GM10266 (cell line): ENCODE measurements at regions not wholly inside any gene's neighbourhood (a gene's known extent, or its start where the extent isn't known, plus 50 kb on each side); places are given as distances from the start of the nearest gene placed in this dataset.
"Not testable (repeated sequence)": the region's sequence is repeated elsewhere in the genome, so short reads cannot be mapped to it uniquely, and the experiment has no call there.

Source experiments
- DNase-seq: peaks from one replicate; pipeline ENCODE4 v3.0.0; 2012; ENCODE audit errors: extremely low spot score
- TF ChIP-seq, protein P1 (sequence below): IDR thresholded peaks from 2 replicates; pipeline ENCODE4 v1.5.1; 2012; ENCODE audit warnings: mild to moderate bottlenecking, low read depth; ENCODE audit not compliant: control insufficient read depth, insufficient read depth; ENCODE audit errors: missing control alignments

DNA sequence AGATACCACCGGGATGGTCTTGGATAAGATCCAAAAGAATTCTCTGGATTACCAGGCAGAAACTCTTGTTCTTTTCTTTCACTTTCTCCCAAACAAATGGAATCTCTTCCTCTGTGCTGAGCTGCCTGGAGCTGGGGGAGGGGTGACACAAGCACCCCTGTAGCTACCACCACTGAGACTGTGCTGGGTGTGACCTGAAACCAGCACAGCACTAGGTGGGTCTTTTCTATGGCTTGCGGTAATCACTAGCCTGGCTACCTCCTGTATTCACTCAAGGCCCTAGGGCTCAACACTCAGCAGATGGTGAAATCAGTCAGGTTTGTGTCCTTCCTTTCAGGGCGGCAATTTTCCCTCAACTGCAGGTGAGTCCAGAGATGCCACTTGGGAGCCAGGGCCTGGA lies 122.4 kb upstream of the CENPW start:
- DNase-seq = no peak
- TF ChIP-seq, protein P1, sequence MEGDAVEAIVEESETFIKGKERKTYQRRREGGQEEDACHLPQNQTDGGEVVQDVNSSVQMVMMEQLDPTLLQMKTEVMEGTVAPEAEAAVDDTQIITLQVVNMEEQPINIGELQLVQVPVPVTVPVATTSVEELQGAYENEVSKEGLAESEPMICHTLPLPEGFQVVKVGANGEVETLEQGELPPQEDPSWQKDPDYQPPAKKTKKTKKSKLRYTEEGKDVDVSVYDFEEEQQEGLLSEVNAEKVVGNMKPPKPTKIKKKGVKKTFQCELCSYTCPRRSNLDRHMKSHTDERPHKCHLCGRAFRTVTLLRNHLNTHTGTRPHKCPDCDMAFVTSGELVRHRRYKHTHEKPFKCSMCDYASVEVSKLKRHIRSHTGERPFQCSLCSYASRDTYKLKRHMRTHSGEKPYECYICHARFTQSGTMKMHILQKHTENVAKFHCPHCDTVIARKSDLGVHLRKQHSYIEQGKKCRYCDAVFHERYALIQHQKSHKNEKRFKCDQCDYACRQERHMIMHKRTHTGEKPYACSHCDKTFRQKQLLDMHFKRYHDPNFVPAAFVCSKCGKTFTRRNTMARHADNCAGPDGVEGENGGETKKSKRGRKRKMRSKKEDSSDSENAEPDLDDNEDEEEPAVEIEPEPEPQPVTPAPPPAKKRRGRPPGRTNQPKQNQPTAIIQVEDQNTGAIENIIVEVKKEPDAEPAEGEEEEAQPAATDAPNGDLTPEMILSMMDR = no peak

DNA sequence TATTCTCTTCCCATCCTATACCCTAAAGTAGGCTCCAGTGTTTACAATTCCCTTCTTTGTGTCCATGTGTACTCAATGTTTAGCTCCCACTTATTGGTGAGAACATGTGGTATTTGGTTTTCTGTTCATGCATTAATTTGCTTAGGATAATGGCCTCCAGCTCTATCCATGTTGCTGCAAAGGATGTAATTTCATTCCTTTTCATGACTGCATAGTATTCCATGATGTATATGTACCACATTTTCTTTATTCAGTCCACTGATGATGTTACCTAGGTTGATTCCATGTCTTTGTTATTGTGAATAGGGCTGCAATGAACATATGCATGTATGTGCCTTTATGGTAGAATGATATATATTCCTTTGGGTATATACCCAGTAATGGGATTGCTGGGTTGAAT lies 119.0 kb upstream of the CENPW start:
- DNase-seq = not testable (repeated sequence)

GRCh38 chr6:126227833-126228702 lies 111.8 kb upstream of the CENPW start:
- no peak for DNase-seq
- TF ChIP-seq, protein P1 = no peak

DNA sequence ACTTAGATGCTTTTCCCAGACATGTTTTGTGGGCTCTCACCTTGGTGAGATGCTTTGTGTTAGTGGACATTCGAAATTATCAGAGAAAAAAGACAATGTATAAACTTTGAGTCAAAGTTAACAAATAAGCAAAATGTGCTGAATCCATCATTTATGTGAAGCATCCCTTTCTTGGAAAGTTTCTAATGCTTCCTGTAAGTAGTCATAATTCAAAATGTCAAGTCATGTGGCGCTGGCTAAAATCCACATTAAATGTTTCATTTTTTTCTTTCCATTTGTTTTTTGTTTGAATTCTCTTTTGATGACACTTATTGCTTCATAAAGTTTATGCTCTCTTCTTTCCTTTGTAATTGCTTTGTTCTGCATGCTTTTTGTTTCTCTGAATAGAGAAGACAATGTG lies 107.2 kb upstream of the CENPW start:
- no peak for DNase-seq
- TF ChIP-seq, protein P1 = no peak

GRCh38 chr6:126233192-126233591 lies 106.7 kb upstream of the CENPW start:
- DNase-seq = no peak
- TF ChIP-seq, protein P1 = no peak

DNA sequence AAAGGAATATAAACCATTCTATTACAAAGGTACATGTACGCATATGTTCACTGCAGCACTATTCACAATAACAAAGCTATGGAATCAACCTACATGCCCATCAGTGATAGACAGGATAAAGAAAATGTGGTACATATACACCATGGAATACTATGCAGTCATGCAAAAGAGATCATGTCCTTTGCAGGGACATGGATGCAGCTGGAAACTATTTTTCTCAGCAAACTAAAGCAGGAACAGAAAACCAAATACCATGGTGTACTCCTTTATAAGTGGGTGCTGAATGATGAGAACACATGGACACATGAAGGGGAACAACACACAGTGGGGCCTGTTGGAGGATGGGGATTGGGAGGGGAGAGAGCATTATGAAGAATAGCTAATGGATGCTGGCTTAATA lies 104.6 kb upstream of the CENPW start:
- no peak for DNase-seq
- TF ChIP-seq, protein P1 = no peak

- TF ChIP-seq, protein P1 = no peak
- no peak for DNase-seq
Observed at GRCh38 chr6:126245077-126245476, 94.8 kb upstream of the CENPW start.
